Loucy (cell line): ENCODE measurements at regions not wholly inside any gene's neighbourhood (a gene's known extent, or its start where the extent isn't known, plus 50 kb on each side); places are given as distances from the start of the nearest gene placed in this dataset.

Source experiments
- H2AFZ ChIP-seq: fragments of 200-600 bp; sonication (generic); 2 replicates; pipeline ENCODE4 v1.6.0; 2016; ENCODE audit warnings: antibody characterized with exemption, mild to moderate bottlenecking, low read length, moderate library complexity
- H3F3A ChIP-seq: fragments of 200-600 bp; 2 replicates; pipeline ENCODE4 v1.6.0; 2016; ENCODE audit warnings: antibody characterized with exemption, low read depth, mild to moderate bottlenecking
- H3K27me3 ChIP-seq: fragments of 200-600 bp; sonication (generic); 2 replicates; pipeline ENCODE4 v1.6.1; 2014; ENCODE audit warnings: low read length, mild to moderate bottlenecking; ENCODE audit not compliant: insufficient read depth, poor library complexity, severe bottlenecking
- H3K36me3 ChIP-seq: fragments of 200-600 bp; sonication (generic); 2 replicates; pipeline ENCODE4 v1.6.1; 2016; ENCODE audit warnings: low read length; ENCODE audit not compliant: insufficient read depth
- H3K4me1 ChIP-seq: fragments of 200-600 bp; sonication (generic); 2 replicates; pipeline ENCODE4 v1.5.1; 2014; ENCODE audit warnings: low read length, mild to moderate bottlenecking; ENCODE audit not compliant: insufficient read depth, poor library complexity, severe bottlenecking
- H3K4me2 ChIP-seq: fragments of 200-600 bp; sonication (generic); 2 replicates; pipeline ENCODE4 v1.6.0; 2014; ENCODE audit warnings: antibody characterized with exemption, low read length, low read depth, mild to moderate bottlenecking; ENCODE audit not compliant: poor library complexity, severe bottlenecking
- H3K4me3 ChIP-seq: fragments of 200-600 bp; sonication (generic); 2 replicates; pipeline ENCODE4 v1.5.1; 2014; ENCODE audit warnings: low read length, mild to moderate bottlenecking, mixed read lengths; ENCODE audit not compliant: poor library complexity, severe bottlenecking
- H3K79me2 ChIP-seq: fragments of 200-600 bp; sonication (generic); 2 replicates; pipeline ENCODE4 v1.6.1; 2014; ENCODE audit warnings: low read length; ENCODE audit not compliant: insufficient read depth
- H3K9ac ChIP-seq: fragments of 200-600 bp; sonication (generic); 2 replicates; pipeline ENCODE4 v1.6.0; 2014; ENCODE audit warnings: mild to moderate bottlenecking, low read depth, low read length, moderate library complexity; ENCODE audit not compliant: poor library complexity, severe bottlenecking
- H3K9me2 ChIP-seq: fragments of 200-600 bp; sonication (generic); replicated peaks from 2 replicates; pipeline ENCODE4 v1.6.1; 2016; ENCODE audit warnings: low read depth, low read length, mixed read lengths
- H3K9me3 ChIP-seq: fragments of 200-600 bp; sonication (generic); 2 replicates; pipeline ENCODE4 v1.6.1; 2014; ENCODE audit warnings: mild to moderate bottlenecking, antibody characterized with exemption, low read length, low read depth; ENCODE audit not compliant: insufficient read depth
- H4K20me1 ChIP-seq: fragments of 200-600 bp; sonication (generic); 2 replicates; pipeline ENCODE4 v1.6.0; 2014; ENCODE audit warnings: antibody characterized with exemption, low read length, mild to moderate bottlenecking; ENCODE audit not compliant: insufficient read depth, poor library complexity, severe bottlenecking
- CTCF ChIP-seq: fragments of 200-600 bp; sonication (generic); conservative IDR thresholded peaks from 2 replicates; pipeline ENCODE4 v1.5.1; 2014; ENCODE audit warnings: mild to moderate bottlenecking, antibody characterized with exemption, low read length
- EZH2phosphoT487 ChIP-seq: fragments of 200-600 bp; IDR thresholded peaks from 2 replicates; pipeline ENCODE4 v1.6.1; 2018; ENCODE audit warnings: antibody characterized with exemption, mild to moderate bottlenecking, moderate library complexity, borderline replicate concordance

GRCh38 chr14:29355846-29356245 lies 571.8 kb downstream of the PRKD1 start:
- Histone ChIP-seq H3K9me2 (no peaks in the 10 kb centered on the region), H3K4me2 (no peak overlapping the region), H3K9me3 (no peaks in the 10 kb centered on the region), H3K27me3 (no peaks in the 10 kb centered on the region), H3K4me1 (no peaks in the 10 kb centered on the region), H3F3A (no peaks in the 10 kb centered on the region), H2AFZ (no peak overlapping the region), H3K4me3 (no peak overlapping the region), H3K36me3 (no peaks in the 10 kb centered on the region), H4K20me1 (no peaks in the 10 kb centered on the region), H3K9ac (no peak overlapping the region), H3K79me2 (no peaks in the 10 kb centered on the region)
- TF ChIP-seq CTCF: no peak
- TF ChIP-seq EZH2phosphoT487: no peak

GRCh38 chr14:29360656-29361055 lies 567.0 kb downstream of the PRKD1 start:
- no peaks in the 10 kb centered on the region for H3K36me3 ChIP-seq
- no peak for TF ChIP-seq EZH2phosphoT487
- no peak for TF ChIP-seq CTCF
- no peaks in the 10 kb centered on the region for H3F3A ChIP-seq
- H3K9me2 ChIP-seq: no peaks in the 10 kb centered on the region
- no peaks in the 10 kb centered on the region for H3K27me3 ChIP-seq
- H3K9ac ChIP-seq: no peak overlapping the region
- no peaks in the 10 kb centered on the region for H3K4me1 ChIP-seq
- no peaks in the 10 kb centered on the region for H4K20me1 ChIP-seq
- no peaks in the 10 kb centered on the region for H3K79me2 ChIP-seq
- no peak overlapping the region for H3K4me3 ChIP-seq
- no peaks in the 10 kb centered on the region for H3K9me3 ChIP-seq
- H3K4me2 ChIP-seq: no peak overlapping the region
- H2AFZ ChIP-seq: no peak overlapping the region

GRCh38 chr14:29370024-29370423 lies 557.6 kb downstream of the PRKD1 start:
- H3K27me3 ChIP-seq: no peaks in the 10 kb centered on the region
- H3F3A ChIP-seq: no peaks in the 10 kb centered on the region
- no peaks in the 10 kb centered on the region for H3K79me2 ChIP-seq
- no peaks in the 10 kb centered on the region for H4K20me1 ChIP-seq
- no peaks in the 10 kb centered on the region for H3K9me3 ChIP-seq
- H3K4me2 ChIP-seq: no peak overlapping the region
- H3K4me1 ChIP-seq: no peaks in the 10 kb centered on the region
- H3K4me3 ChIP-seq: no peak overlapping the region
- no peak overlapping the region for H2AFZ ChIP-seq
- H3K9me2 ChIP-seq: no peaks in the 10 kb centered on the region
- no peak for TF ChIP-seq EZH2phosphoT487
- TF ChIP-seq CTCF: no peak
- H3K9ac ChIP-seq: no peak overlapping the region
- no peaks in the 10 kb centered on the region for H3K36me3 ChIP-seq
